ENCODE measurements at regions not wholly inside any gene's neighbourhood (a gene's known extent, or its start where the extent isn't known, plus 50 kb on each side); places are given as distances from the start of the nearest gene placed in this dataset.

GRCh38 chr10:33754052-33754451, 419.6 kb upstream of the NRP1 start:
- H3K36me3 ChIP-seq (ENCODE audit: control insufficient read depth in 1 of 2, insufficient read depth in 2 of 2, low read length in 1 of 2): no peaks in the 10 kb centered on the region
- ATAC-seq (ENCODE audit: low FRiP score) (no peak), DNase-seq (no peak)
- no peak overlapping the region for H3K4me3 ChIP-seq (ENCODE audit: low read length in 2 of 2)
- H3K4me1 ChIP-seq (ENCODE audit: control insufficient read depth in 1 of 2, insufficient read depth in 2 of 2, low read length in 2 of 2): peaks cover 0 to 3% of the 10 kb centered on the region in 2 donors
- intact Hi-C loops (cut with DNase I): no loop called here
- no peak overlapping the region for H3K27ac ChIP-seq (ENCODE audit: low read depth in 1 of 2, low read length in 2 of 2)
- whole genome bisulfite sequencing, 2 donors: 96 to 98% methylated on average over 4 of the region's 4 CpGs
- no peaks in the 10 kb centered on the region for H3K27me3 ChIP-seq (ENCODE audit: control insufficient read depth in 1 of 2, insufficient read depth in 2 of 2, low read length in 1 of 2)
- no peaks in the 10 kb centered on the region for H3K9me3 ChIP-seq (ENCODE audit: control insufficient read depth, low read length)

GRCh38 chr10:33753389-33753788, 418.9 kb upstream of the NRP1 start:
- Histone ChIP-seq H3K27me3 (ENCODE audit: control insufficient read depth in 1 of 2, insufficient read depth in 2 of 2, low read length in 1 of 2) (no peaks in the 10 kb centered on the region), H3K27ac (ENCODE audit: low read depth in 1 of 2, low read length in 2 of 2) (no peak overlapping the region), H3K36me3 (ENCODE audit: control insufficient read depth in 1 of 2, insufficient read depth in 2 of 2, low read length in 1 of 2) (no peaks in the 10 kb centered on the region), H3K4me1 (ENCODE audit: control insufficient read depth in 1 of 2, insufficient read depth in 2 of 2, low read length in 2 of 2) (peaks cover 0 to 3% of the 10 kb centered on the region in 2 donors), H3K4me3 (ENCODE audit: low read length in 2 of 2) (no peak overlapping the region), H3K9me3 (ENCODE audit: control insufficient read depth, low read length) (no peaks in the 10 kb centered on the region)
- DNase-seq: no peak
- 91 to 98% methylated on average over 3 of the region's 3 CpGs for WGBS, 2 donors
- ATAC-seq (ENCODE audit: low FRiP score): no peak
- intact Hi-C loops (cut with DNase I): no loop called here

GRCh38 chr10:33749790-33750189, 415.3 kb upstream of the NRP1 start:
- WGBS, 2 donors: 80 to 82% methylated on average over 4 of the region's 4 CpGs
- ATAC-seq (ENCODE audit: low FRiP score): no peak
- intact Hi-C loops (cut with DNase I): no loop called here

GRCh38 chr10:33749067-33749735, 414.7 kb upstream of the NRP1 start:
- DNase-seq (no peak), ATAC-seq (ENCODE audit: low FRiP score) (no peak)
- Histone ChIP-seq H3K27me3 (ENCODE audit: control insufficient read depth in 1 of 2, insufficient read depth in 2 of 2, low read length in 1 of 2) (no peaks in the 10 kb centered on the region), H3K27ac (ENCODE audit: low read depth in 1 of 2, low read length in 2 of 2) (no peak overlapping the region), H3K9me3 (ENCODE audit: control insufficient read depth, low read length) (no peaks in the 10 kb centered on the region), H3K4me1 (ENCODE audit: control insufficient read depth in 1 of 2, insufficient read depth in 2 of 2, low read length in 2 of 2) (peaks cover 0 to 3% of the 10 kb centered on the region in 2 donors), H3K36me3 (ENCODE audit: control insufficient read depth in 1 of 2, insufficient read depth in 2 of 2, low read length in 1 of 2) (no peaks in the 10 kb centered on the region), H3K4me3 (ENCODE audit: low read length in 2 of 2) (no peak overlapping the region)
- 3 to 4% methylated on average over 2 of the region's 2 CpGs for WGBS, 2 donors
- intact Hi-C loops (cut with DNase I): no loop called here

More at GRCh38 chr10:33749790-33750189, 415.3 kb upstream of the NRP1 start:
- H3K27me3 ChIP-seq (ENCODE audit: control insufficient read depth in 1 of 2, insufficient read depth in 2 of 2, low read length in 1 of 2): no peaks in the 10 kb centered on the region
- no peaks in the 10 kb centered on the region for H3K9me3 ChIP-seq (ENCODE audit: control insufficient read depth, low read length)
- no peak for DNase-seq
- no peak overlapping the region for H3K4me3 ChIP-seq (ENCODE audit: low read length in 2 of 2)
- no peak overlapping the region for H3K27ac ChIP-seq (ENCODE audit: low read depth in 1 of 2, low read length in 2 of 2)
- H3K4me1 ChIP-seq (ENCODE audit: control insufficient read depth in 1 of 2, insufficient read depth in 2 of 2, low read length in 2 of 2): peaks cover 0 to 3% of the 10 kb centered on the region in 2 donors
- H3K36me3 ChIP-seq (ENCODE audit: control insufficient read depth in 1 of 2, insufficient read depth in 2 of 2, low read length in 1 of 2): no peaks in the 10 kb centered on the region

GRCh38 chr10:33746836-33747268, 412.4 kb upstream of the NRP1 start:
- intact Hi-C loops (cut with DNase I): no loop called here
- Histone ChIP-seq H3K4me3 (ENCODE audit: low read length in 2 of 2) (no peak overlapping the region), H3K27me3 (ENCODE audit: control insufficient read depth in 1 of 2, insufficient read depth in 2 of 2, low read length in 1 of 2) (no peaks in the 10 kb centered on the region), H3K27ac (ENCODE audit: low read depth in 1 of 2, low read length in 2 of 2) (no peak overlapping the region), H3K4me1 (ENCODE audit: control insufficient read depth in 1 of 2, insufficient read depth in 2 of 2, low read length in 2 of 2) (peaks cover 0 to 3% of the 10 kb centered on the region in 2 donors), H3K9me3 (ENCODE audit: control insufficient read depth, low read length) (no peaks in the 10 kb centered on the region), H3K36me3 (ENCODE audit: control insufficient read depth in 1 of 2, insufficient read depth in 2 of 2, low read length in 1 of 2) (no peaks in the 10 kb centered on the region)
- 92 to 95% methylated on average over 4 of the region's 4 CpGs for whole genome bisulfite sequencing, 2 donors
- no peak for ATAC-seq (ENCODE audit: low FRiP score)
- DNase-seq: no peak

GRCh38 chr10:33746186-33746585, 411.7 kb upstream of the NRP1 start:
- H3K4me1 ChIP-seq (ENCODE audit: control insufficient read depth in 1 of 2, insufficient read depth in 2 of 2, low read length in 2 of 2): peaks cover 0 to 3% of the 10 kb centered on the region in 2 donors
- ATAC-seq (ENCODE audit: low FRiP score): no peak
- H3K36me3 ChIP-seq (ENCODE audit: control insufficient read depth in 1 of 2, insufficient read depth in 2 of 2, low read length in 1 of 2): no peaks in the 10 kb centered on the region
- H3K9me3 ChIP-seq (ENCODE audit: control insufficient read depth, low read length): no peaks in the 10 kb centered on the region
- no peak overlapping the region for H3K27ac ChIP-seq (ENCODE audit: low read depth in 1 of 2, low read length in 2 of 2)
- H3K27me3 ChIP-seq (ENCODE audit: control insufficient read depth in 1 of 2, insufficient read depth in 2 of 2, low read length in 1 of 2): no peaks in the 10 kb centered on the region
- no peak overlapping the region for H3K4me3 ChIP-seq (ENCODE audit: low read length in 2 of 2)
- intact Hi-C loops (cut with DNase I): no loop called here
- DNase-seq: no peak
- 90 to 93% methylated on average over 6 of the region's 6 CpGs for WGBS, 2 donors

- intact Hi-C loops (cut with DNase I): no loop called here
- H3K36me3 ChIP-seq (ENCODE audit: control insufficient read depth in 1 of 2, insufficient read depth in 2 of 2, low read length in 1 of 2): no peaks in the 10 kb centered on the region
- H3K4me3 ChIP-seq (ENCODE audit: low read length in 2 of 2): no peak overlapping the region
- DNase-seq: no peak
- H3K9me3 ChIP-seq (ENCODE audit: control insufficient read depth, low read length): peaks cover 2% of the 10 kb centered on the region
- no peaks in the 10 kb centered on the region for H3K27me3 ChIP-seq (ENCODE audit: control insufficient read depth in 1 of 2, insufficient read depth in 2 of 2, low read length in 1 of 2)
- H3K4me1 ChIP-seq (ENCODE audit: control insufficient read depth in 1 of 2, insufficient read depth in 2 of 2, low read length in 2 of 2): no peaks in the 10 kb centered on the region
- no peak overlapping the region for H3K27ac ChIP-seq (ENCODE audit: low read depth in 1 of 2, low read length in 2 of 2)
- 93 to 98% methylated on average over 2 of the region's 2 CpGs for WGBS, 2 donors
- ATAC-seq (ENCODE audit: low FRiP score): no peak
Measured at GRCh38 chr10:33743429-33743857, 409.0 kb upstream of the NRP1 start.

- intact Hi-C loops (cut with DNase I): no loop called here
- Histone ChIP-seq H3K27me3 (ENCODE audit: control insufficient read depth in 1 of 2, insufficient read depth in 2 of 2, low read length in 1 of 2) (no peaks in the 10 kb centered on the region), H3K9me3 (ENCODE audit: control insufficient read depth, low read length) (peaks cover 2% of the 10 kb centered on the region), H3K4me3 (ENCODE audit: low read length in 2 of 2) (no peak overlapping the region), H3K4me1 (ENCODE audit: control insufficient read depth in 1 of 2, insufficient read depth in 2 of 2, low read length in 2 of 2) (no peaks in the 10 kb centered on the region), H3K36me3 (ENCODE audit: control insufficient read depth in 1 of 2, insufficient read depth in 2 of 2, low read length in 1 of 2) (no peaks in the 10 kb centered on the region), H3K27ac (ENCODE audit: low read depth in 1 of 2, low read length in 2 of 2) (no peak overlapping the region)
- ATAC-seq (ENCODE audit: low FRiP score): no peak
- no peak for DNase-seq
Measured at GRCh38 chr10:33739031-33739430, 404.6 kb upstream of the NRP1 start.

GRCh38 chr10:33735464-33735923, 401.0 kb upstream of the NRP1 start:
- DNase-seq (no peak), ATAC-seq (ENCODE audit: low FRiP score) (no peak)
- intact Hi-C loops (cut with DNase I): no loop called here
- Histone ChIP-seq H3K4me1 (ENCODE audit: control insufficient read depth in 1 of 2, insufficient read depth in 2 of 2, low read length in 2 of 2) (no peaks in the 10 kb centered on the region), H3K27ac (ENCODE audit: low read depth in 1 of 2, low read length in 2 of 2) (no peak overlapping the region), H3K9me3 (ENCODE audit: control insufficient read depth, low read length) (peaks cover 2% of the 10 kb centered on the region), H3K27me3 (ENCODE audit: control insufficient read depth in 1 of 2, insufficient read depth in 2 of 2, low read length in 1 of 2) (no peaks in the 10 kb centered on the region), H3K4me3 (ENCODE audit: low read length in 2 of 2) (no peak overlapping the region), H3K36me3 (ENCODE audit: control insufficient read depth in 1 of 2, insufficient read depth in 2 of 2, low read length in 1 of 2) (no peaks in the 10 kb centered on the region)
- 87 to 90% methylated on average over 2 of the region's 2 CpGs for WGBS, 2 donors

Data from aorta (tissue), 5 donors.